ENCODE measurements at regions not wholly inside any gene's neighbourhood (a gene's known extent, or its start where the extent isn't known, plus 50 kb on each side); places are given as distances from the start of the nearest gene placed in this dataset.

DNA sequence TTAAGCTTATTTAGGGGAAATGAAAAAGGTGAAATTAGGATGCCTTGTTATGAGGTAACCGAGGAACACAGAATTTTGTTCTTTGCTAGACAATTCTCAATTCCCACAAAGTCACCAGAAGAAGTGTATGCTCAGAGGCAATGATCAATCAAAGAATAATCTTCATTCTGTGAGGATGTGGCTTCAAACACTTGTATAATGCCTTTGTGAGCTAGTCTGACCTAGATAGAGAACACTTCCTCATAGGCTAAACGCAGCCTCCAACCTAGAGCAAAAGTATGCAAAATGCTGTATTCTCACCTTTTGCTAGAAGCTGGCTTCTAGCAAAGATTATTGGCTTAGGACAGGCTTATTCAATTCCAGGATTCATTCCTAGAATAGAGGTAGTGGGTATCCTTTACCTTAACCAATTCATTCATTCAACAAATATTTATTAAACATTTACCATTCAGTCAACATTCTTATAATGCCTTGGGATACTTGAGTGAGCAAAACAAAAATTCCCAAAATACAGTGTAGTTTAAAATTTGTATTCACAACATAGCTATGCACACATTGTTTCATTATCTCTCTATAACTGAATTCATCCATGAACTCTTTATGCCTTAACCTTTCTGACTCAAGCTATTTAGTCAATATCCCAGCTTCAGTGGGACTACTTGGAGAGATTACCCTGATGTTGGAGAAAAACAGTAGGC lies 530.2 kb downstream of the PTPRC start:
- no peak for TF ChIP-seq SIN3A (IDR thresholded peaks at IDR 0.05; ENCODE audit: borderline replicate concordance, insufficient read depth, low read depth, low read length)
- no peak for TF ChIP-seq CTCF (IDR thresholded peaks at IDR 0.05)
